B cell (primary cell): ENCODE measurements at regions not wholly inside any gene's neighbourhood (a gene's known extent, or its start where the extent isn't known, plus 50 kb on each side); places are given as distances from the start of the nearest gene placed in this dataset.

Source experiments
- CTCF ChIP-seq: fragments of 200-600 bp; IDR thresholded peaks from one replicate; pipeline ENCODE4 v1.8.0; 2022; ENCODE audit warnings: antibody characterized with exemption, mild to moderate bottlenecking
- EZH2 ChIP-seq: IDR thresholded peaks from 2 replicates; pipeline ENCODE4 v1.6.1; 2012; ENCODE audit warnings: borderline replicate concordance, low read depth, mild to moderate bottlenecking, moderate library complexity, low read length; ENCODE audit not compliant: insufficient read depth, poor library complexity, severe bottlenecking

GRCh38 chrX:104319346-104319745, 64.6 kb upstream of the ESX1 start:
- no peak for TF ChIP-seq CTCF
- no peak for TF ChIP-seq EZH2
